ENCODE measurements at regions not wholly inside any gene's neighbourhood (a gene's known extent, or its start where the extent isn't known, plus 50 kb on each side); places are given as distances from the start of the nearest gene placed in this dataset.
"Not testable (repeated sequence)": the region's sequence is repeated elsewhere in the genome, so short reads cannot be mapped to it uniquely, and the experiment has no call there.

DNA sequence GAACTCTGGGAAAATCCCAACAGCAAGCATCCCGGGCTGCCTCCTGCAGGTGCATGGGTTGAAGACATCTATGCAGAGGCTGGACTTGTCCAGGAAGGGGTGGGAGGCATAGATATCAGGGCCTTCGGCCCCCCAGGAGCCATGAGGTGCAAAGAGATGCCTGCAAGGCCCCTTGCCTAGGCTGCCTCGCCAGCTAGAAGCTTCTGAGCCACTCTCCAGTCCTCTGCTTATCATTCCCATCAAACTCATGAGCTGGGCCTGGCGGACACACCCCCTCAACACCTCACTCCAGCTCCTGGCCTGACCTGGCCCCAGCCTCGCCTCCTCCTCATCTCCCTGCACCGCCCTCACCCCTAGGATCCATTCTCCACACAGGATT lies 152.4 kb upstream of the PTPN1 start:
- no peak for DNase-seq (ENCODE audit: low read depth in 2 of 2)

DNA sequence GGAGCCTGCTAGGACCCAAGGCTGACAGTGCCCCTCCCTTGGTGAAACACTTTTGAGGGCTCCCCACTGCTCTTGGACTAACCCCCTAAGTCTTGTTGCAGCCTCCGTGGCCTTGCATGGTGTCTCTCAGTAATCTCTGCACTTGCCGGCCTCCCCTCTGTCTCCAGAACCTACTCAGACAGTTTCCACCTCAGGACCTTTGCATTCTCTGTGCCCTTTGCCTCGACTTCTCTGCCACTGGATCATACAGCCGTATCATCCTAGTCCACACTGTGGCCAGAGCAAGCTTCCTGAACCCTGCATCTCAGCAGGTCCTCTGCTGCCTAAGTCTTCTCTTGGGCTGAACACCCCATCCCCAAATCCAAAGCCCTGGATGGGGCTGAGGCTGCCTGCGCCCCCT lies 152.0 kb upstream of the PTPN1 start:
- DNase-seq (ENCODE audit: low read depth in 2 of 2): no peak

DNA sequence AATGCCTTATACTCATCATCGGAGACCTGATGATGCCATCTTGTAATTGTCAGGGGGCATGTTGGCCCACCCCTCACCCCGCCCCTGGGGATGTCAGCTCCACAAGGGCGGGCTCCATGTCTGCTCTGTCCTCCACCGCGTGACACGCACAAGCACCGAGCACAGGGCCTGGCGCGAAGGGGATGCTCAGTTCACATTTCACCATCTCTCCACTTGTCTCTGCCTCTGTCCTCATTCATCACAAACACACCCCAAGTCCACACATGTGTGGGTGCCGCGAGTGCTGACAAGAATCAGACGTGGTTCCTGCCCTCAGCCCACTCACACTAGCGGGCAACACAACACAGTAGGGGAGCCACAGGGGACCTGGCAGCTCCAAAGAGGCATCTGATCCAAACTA lies 151.2 kb upstream of the PTPN1 start:
- DNase-seq (ENCODE audit: low read depth in 2 of 2): no peak

DNA sequence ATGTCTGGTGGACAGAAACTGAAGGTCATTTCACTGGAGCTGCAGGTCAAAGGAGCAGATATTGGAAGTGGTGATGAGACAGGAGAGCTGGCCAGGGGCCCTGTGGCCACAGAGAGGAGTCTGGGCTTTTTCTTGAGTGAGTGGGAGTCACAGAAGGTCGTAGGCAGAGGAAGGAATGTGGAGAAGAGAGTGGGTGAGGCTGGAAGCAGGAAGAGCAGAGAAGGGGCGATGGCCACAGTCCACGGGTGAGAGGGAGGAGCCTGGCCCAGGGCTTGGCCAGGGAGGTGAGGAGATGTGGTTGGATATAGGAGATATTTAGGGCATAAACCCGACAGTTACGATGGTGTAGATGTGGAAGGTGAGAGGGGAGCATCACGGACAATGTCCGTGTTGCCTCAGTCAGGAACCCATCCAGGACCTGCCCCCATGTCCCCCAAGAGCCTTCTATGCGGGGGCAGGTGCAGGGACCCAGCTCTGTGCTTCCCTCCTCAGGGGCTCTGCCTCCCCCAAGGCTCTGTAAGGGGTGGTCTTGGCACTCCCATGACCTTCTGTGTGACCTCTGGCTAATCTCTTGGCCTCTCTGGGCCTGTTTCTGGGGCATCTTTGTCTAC lies 150.5 kb upstream of the PTPN1 start:
- no peak for DNase-seq (ENCODE audit: low read depth in 2 of 2)

DNA sequence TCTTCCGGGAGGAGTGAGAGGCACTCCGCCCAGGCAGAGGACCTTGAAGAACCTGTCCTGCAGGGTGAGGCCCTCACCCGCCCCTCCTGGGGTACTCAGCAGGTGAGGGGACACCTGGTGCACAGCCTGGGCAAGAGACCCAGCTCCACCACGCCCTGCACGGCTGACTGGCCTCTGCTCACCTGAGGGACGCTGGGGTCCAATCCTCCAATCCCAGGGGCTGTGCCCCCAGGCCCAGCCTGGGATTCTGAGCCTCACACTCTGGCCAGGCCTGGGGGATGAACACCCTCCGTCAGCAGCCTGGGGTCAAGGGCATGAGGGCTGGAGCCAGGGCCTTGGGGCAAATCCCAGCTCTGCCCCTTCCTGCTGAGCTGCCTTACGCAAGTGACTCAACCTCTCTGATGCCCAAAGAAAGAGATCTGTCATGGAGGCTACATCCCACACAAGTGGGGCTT lies 149.9 kb upstream of the PTPN1 start:
- no peak for DNase-seq (ENCODE audit: low read depth in 2 of 2)

DNA sequence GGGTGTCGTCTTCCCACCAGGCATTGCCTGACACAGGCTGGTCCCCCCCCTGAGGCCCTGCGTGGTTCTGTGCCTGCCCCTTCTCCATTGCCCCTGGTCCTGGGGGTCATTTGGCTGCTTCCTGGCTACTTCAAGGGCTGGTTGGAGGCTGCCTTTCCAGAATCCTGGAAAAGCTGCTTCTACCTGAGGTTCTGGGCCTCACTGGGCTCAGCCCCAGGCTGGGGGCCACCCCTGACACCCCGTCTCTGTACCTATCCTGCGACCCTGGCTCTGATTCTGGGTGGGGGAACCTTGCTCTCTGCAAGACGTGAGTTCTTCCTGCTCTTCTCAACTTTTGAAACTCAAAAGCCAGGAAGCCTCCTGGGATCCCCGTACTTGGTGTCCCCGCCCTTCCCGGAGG lies 149.3 kb upstream of the PTPN1 start:
- DNase-seq (ENCODE audit: low read depth in 2 of 2): no peak

DNA sequence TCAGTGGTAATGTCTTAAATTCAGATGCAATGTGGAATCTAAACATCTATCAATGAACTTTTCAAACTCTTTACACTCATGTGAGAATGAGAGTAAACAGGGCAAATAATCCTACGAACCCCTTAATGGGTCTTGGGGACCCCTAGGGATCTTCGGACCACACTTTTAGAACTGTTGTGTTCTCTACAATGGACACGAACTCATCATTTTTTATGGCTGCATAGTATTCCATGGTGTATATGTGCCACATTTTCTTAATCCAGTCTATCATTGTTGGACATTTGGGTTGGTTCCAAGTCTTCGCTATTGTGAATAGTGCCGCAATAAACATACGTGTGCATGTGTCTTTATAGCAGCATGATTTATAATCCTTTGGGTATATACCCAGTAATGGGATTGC lies 148.0 kb upstream of the PTPN1 start:
- not testable (repeated sequence) for DNase-seq (ENCODE audit: low read depth in 2 of 2)

DNA sequence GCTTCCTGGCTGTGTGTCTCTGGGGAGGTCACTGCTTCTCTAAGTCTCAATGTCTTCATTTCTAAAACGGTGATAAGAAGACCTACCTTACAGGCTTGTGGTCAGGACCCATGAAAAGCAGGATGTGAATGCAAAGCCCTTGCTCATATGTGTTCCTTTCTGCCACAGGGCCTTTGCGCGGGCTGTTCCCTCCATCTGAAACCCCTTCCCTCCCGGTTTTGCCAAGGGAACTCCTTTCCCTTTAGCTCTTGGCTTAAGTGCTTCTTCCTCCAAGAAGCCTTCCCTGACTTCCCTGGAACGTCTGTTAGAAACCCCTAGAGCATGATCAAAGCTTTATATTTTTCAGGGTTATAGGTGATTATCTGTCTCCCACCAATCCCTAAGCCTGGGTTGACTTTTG lies 147.2 kb upstream of the PTPN1 start:
- no peak for DNase-seq (ENCODE audit: low read depth in 2 of 2)

DNA sequence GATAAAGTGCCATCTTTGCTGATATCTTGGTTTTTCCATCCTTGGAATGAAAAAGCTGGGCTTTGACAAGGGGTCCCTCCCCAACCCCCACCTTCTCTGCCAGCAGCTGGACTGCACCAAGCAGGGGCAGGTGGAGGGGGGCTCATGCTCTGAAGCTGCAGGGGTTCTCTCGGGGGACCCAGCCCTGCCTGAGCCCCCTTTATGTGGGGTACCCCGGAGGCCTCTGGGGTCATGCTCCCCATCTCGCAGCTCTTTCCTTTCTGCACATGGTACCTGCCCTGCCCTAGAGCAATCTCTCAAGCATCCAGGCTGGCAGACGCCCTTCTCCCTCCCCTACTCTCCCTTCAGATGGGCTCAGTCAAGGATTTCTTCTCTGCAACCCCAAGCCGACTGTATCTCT lies 146.7 kb upstream of the PTPN1 start:
- DNase-seq (ENCODE audit: low read depth in 2 of 2): no peak

DNA sequence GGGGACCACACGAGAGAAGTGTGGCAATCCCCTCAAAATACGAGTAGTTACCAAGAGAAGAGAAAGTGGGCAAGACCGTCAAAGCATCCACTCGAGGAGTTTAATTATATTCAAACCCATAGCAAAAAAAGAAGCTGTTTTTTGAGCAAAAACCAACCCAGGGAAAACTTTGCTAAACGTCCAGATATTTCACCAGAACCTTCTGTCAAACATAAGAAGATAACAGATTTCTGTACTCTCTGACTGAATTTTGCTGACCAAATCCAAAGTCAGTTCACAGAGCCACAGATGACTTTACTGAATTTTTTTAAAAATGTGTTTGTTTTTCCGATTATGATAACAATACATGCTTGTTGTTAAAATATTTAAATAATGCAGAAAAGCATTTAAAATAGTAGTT lies 145.6 kb upstream of the PTPN1 start:
- DNase-seq (ENCODE audit: low read depth in 2 of 2): no peak

DNA sequence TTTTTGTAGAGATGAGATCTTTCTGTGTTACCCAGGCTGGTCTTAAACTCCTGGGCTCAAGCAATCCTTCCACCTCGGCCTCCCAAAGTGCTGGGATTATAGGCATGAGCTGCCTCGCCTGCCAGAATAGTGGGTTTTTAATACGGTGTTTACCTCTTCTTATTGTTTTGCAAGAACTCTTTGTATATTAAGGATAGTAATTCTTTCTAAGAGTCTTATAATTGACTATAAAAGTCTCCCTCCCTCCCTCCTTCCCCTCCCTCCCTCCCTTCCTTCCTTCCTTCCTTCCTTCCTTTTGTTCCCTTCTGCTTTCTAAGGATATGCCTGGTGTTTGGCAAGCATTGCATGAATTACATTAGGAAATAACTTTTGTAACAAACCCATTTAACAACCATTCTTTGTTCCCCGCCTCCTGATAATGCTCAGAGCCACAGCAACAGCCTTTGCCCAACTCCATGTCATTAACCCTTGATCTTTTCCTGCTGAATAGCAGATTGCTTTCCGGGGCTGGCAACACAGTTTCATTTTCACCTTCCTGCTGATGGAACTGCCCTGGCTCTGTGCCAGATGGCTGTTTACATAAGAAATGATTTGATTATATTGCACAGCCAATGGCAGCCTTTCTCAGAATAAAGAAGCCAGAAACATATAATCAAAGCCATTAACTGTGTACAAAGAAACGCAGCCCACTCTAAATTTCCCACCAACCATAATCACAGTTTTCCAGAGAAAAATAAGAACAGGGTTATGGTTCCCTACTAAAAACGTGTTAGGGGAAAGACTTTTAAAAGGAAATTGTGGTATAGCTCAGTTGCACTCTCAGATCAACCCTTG lies 143.7 kb upstream of the PTPN1 start:
- peak in 1 of 2 donors; percentile 15 for DNase-seq (ENCODE audit: low read depth in 2 of 2)

DNA sequence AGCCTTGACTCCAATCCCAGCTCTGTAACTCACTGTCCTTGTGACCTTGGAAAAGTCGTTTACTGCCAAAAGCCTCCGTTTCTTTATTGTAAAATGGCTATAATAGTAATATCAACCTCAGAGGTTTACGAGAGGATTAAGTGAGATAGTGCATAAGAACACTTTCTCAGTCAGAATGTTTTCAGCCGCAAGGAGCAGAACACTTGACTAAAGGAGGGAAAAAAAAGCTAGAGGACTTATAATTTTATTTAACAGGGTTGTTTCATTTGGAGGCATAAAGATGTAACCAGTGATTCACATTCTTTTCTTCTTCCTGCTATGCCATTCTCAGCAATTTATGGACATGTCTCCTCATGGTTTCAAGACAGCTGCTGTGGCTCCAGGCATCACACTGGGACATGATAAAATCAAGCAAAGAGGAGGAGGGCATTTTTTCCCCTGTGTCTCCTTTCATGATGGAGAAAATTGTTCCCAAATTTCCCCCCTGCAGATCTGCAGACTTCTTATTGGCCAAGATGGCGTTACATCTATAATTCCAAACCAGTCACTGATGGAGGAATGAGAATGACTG lies 143.0 kb upstream of the PTPN1 start:
- DNase-seq (ENCODE audit: low read depth in 2 of 2): no peak

DNA sequence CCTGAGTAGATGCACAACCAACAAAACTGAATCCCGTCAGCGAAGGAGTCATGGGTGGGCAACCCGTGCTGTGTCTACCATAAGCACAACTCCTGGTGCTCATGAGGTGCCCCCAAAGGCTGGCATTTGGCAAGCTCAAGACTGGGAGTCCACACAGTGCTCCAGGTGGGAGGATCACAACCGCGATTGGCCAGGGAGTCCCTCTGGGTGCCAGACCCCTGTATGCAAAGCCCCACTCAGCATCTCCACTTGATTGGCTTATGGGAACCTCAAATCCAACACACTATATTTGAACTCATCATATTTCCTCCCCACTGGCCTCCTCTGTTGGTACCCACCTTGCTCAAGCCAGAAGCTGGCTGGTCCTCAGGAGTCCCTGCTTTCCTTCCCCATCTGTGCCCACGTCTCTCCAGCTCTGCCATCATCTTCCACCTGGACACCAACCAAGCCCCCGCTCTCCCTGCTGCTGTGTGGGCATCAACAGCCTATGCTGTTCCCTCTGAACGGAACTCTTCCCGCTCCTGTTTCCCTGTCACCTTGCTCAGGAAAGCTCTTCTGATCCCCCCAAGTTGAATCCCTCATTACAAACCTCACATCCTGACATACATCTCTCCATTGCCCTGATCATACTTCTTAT lies 142.3 kb upstream of the PTPN1 start:
- DNase-seq (ENCODE audit: low read depth in 2 of 2): no peak

DNA sequence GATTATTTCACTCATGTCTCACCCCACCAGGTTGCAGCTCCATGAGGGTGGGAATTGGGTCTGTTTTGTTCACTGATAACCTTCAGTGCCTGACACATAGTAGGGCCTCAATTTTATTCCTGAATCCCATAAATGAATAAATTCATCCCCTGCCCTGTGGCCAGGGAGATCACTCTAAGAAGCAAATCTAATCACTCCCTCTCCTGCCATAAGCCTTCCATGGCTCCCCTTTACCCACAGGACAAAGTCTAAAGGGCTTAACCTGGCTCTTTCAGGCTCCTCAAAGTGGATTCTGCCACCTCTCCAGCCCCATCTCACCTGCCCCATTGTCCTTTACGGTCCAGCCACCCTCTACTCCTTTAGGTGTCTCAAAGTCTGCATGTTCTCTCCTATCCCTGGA lies 141.8 kb upstream of the PTPN1 start:
- DNase-seq (ENCODE audit: low read depth in 2 of 2): no peak

DNA sequence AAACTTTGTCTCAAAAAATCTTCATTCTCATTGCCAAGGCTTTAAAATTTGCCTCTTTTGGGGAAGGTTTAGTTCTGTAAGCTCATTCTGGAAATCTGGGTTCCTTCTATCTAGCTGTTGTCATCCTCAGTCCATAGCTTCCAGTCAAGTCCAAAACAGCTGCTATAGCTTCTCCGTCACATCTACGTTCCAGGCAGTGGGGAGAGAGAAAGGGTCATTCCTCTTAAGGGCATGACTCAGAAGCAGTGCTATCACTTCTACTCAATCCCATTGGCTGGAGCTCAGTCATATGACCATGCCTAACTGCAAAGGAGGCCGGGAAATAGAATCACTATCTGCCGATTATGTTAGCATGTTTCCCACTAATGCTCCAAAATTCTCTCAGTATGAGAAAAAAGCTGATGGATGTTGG lies 141.4 kb upstream of the PTPN1 start:
- no peak for DNase-seq (ENCODE audit: low read depth in 2 of 2)

DNA sequence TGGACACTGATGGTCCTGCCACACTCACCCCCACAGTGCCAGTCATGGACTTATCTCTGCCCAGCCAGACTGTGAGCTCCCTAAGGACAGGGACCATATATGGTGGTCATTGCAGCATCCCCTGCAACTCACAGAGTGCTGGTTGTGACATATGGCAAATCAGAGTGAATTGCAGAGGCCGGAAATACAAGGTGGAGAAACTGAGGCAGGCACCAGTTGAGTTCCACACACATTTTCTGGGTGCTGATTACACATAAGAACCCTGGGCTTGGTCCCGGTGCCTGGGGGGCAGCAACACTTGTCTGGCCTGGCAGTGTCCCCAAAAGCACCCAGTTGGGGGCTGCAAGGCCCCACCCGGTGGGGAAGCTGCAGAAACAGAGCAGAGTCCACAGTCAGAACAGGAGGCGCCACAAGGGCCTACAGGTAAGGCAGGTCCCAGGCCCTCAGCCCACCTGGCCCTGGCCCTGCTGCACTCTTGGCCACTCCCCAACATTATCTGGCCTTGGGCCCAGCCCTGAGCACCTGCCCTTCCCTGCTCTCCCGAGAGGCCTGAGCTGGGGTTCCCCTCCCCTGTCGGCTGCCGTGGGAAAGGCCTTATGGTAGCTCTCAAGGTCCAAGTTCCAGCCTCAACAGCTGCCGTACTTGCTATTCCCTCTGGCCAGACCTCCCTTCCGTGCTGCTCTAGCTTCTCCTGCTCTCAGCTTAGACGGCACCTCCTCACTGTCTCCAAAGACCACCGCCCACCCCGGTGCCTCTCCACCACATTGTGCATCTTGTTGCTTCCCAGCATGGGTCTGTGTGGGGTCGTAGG lies 140.8 kb upstream of the PTPN1 start:
- DNase-seq (ENCODE audit: low read depth in 2 of 2): no peak

DNA sequence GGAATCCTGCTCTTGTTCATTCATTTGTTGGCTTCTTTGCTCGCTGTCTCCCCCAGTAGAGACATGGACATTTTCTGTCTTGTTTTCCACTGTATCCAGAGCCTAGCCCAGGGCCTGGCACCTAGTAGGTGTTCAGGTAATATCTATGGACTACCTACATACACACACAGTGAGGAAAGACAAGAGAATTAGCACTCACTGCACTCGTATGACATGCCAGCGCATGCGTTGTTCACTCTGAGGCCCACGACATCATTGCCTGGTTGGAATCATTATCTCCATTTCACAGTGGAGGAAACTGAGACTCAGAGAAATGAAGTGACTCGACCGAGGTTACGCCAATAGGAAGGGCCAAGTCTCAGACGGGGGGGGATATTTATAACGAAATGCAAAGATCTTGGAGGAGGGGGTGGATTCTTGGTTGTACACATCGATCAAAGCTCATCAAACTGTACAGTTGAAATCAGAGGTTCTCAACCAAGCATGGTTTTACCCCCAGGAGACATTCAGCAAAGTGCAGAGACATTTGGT lies 140.1 kb upstream of the PTPN1 start:
- no peak for DNase-seq (ENCODE audit: low read depth in 2 of 2)

DNA sequence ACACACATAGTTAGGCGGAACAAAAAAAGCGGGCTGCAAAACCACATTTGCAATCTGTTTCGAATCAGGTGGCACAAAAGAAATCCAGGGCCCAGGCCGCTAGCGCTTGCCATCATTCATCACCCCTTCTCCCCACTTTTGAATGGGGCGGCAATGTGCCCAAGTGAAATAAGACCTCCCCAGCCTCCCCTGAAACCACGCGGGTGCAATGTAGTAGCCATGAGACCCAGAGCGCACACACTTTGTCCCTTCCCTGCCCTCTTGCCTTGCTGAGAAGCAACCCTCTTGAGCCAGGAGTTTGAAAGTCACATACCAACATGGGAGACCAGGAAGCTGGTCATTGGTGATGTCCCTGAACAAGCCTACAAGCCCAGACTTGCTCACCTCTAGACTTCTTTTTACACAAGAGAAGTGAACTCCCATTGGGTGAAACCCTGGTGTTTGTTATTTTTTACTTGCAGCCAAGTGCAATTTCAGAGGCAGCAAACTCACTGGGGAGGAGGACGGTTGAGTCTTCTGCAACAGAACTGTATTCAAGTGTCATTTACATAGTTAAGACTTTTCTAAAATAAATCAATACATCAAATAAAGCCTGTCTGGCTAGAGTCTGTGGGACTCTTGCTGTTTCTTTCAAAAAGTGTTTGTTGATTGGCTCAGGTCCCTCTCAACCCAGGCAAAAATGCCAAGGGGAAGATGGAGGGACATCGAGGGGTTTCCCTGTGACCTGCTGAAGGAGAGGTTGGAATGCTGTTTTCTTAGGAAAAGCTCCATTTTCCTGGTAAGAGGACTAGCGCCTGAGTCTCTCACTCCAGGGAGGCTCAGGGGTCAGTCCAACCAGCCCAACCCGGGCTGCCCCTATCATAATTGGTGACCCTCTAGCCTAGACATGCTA lies 138.1 kb upstream of the PTPN1 start:
- DNase-seq (ENCODE audit: low read depth in 2 of 2): no peak

DNA sequence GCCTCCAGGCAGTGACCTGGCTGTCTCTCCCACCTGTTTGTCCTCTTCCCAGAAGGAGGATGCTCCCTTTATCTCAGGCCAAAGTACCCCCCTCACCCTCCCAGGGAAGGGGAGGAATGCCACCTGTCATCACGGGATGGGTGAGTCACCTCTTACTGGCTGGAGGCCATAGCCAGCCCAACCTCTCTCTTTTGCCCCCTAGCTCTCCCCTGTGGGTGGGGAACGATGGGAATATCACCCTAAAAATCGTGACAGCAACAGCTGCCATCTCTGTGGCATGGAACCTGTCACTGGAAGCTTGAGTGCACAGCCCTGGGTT lies 137.5 kb upstream of the PTPN1 start:
- no peak for DNase-seq (ENCODE audit: low read depth in 2 of 2)

DNA sequence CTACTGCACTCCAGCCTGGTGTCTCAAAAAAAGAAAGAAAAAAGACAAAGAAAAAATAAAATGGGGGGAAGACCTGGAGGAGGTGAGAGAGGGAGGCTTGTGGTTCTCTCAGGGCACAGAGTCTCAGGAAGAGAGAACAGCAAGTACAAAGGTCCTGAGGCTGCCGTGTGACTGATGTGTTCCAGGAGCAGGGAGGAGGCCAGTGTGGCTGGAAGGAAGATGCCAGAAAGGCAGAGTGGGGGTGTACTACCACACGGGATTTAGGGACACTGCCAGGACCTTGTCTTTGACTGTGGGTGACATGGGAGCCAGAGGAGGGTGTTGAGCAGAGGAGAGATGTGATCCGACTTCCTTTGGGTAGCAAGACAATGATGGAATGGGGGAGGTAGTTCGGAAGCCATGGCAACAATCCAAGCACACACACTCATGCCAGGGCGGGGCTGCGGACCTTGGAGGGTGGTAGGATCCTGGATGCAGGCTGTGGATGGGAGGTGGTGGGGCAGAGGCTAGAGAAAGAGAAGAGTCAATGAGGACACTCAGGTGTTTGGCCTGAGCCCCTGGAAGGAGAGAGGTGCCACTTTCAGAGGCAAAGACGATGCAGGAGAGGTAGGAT lies 136.4 kb upstream of the PTPN1 start:
- DNase-seq (ENCODE audit: low read depth in 2 of 2): no peak

All from stimulated activated CD4-positive, alpha-beta T cell treated with anti-CD3 and anti-CD28 coated beads, Interleukin-1b, Interleukin-23, amount 100 ng/mL, for 1 hour (primary cell).